DND-41 (cell line): ENCODE measurements at regions not wholly inside any gene's neighbourhood (a gene's known extent, or its start where the extent isn't known, plus 50 kb on each side); places are given as distances from the start of the nearest gene placed in this dataset.

Source experiments
- EZH2 ChIP-seq: IDR thresholded peaks from 3 replicates; pipeline ENCODE4 v1.6.1; 2012; ENCODE audit warnings: borderline replicate concordance, low read depth, mild to moderate bottlenecking, moderate library complexity, low read length, inconsistent platforms; ENCODE audit not compliant: severe bottlenecking
- TF ChIP-seq, protein P1 (sequence below): IDR thresholded peaks from 2 replicates; pipeline ENCODE4 v1.5.1; 2012; ENCODE audit warnings: borderline replicate concordance, low read length, moderate library complexity, mild to moderate bottlenecking; ENCODE audit not compliant: poor library complexity, severe bottlenecking; ENCODE audit errors: extremely low read depth

- TF ChIP-seq, protein P1, sequence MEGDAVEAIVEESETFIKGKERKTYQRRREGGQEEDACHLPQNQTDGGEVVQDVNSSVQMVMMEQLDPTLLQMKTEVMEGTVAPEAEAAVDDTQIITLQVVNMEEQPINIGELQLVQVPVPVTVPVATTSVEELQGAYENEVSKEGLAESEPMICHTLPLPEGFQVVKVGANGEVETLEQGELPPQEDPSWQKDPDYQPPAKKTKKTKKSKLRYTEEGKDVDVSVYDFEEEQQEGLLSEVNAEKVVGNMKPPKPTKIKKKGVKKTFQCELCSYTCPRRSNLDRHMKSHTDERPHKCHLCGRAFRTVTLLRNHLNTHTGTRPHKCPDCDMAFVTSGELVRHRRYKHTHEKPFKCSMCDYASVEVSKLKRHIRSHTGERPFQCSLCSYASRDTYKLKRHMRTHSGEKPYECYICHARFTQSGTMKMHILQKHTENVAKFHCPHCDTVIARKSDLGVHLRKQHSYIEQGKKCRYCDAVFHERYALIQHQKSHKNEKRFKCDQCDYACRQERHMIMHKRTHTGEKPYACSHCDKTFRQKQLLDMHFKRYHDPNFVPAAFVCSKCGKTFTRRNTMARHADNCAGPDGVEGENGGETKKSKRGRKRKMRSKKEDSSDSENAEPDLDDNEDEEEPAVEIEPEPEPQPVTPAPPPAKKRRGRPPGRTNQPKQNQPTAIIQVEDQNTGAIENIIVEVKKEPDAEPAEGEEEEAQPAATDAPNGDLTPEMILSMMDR: no peak
- TF ChIP-seq EZH2: no peak
Observed at GRCh38 chr18:39737869-39738268, 2172.3 kb upstream of the CELF4 start.
